Ammon's horn (tissue), 1 donor: ENCODE measurements at regions not wholly inside any gene's neighbourhood (a gene's known extent, or its start where the extent isn't known, plus 50 kb on each side); places are given as distances from the start of the nearest gene placed in this dataset.

ENCODE experiments used
- DNase-seq: peaks from one replicate; pipeline ENCODE4 v3.0.0-alpha.2; 2016; ENCODE audit warnings: low spot score

GRCh38 chr5:12003680-12004079, 99.4 kb upstream of the CTNND2 start:
- DNase-seq: no peak

GRCh38 chr5:11998397-11998796, 94.2 kb upstream of the CTNND2 start:
- DNase-seq: no peak

- DNase-seq: no peak
Measured at GRCh38 chr5:11997942-11998341, 93.7 kb upstream of the CTNND2 start.

GRCh38 chr5:11992518-11992917, 88.3 kb upstream of the CTNND2 start:
- DNase-seq: no peak

GRCh38 chr5:11985993-11986392, 81.7 kb upstream of the CTNND2 start:
- no peak for DNase-seq

- no peak for DNase-seq
Measured at GRCh38 chr5:11984196-11984595, 80.0 kb upstream of the CTNND2 start.

GRCh38 chr5:11981986-11982385, 77.7 kb upstream of the CTNND2 start:
- no peak for DNase-seq

GRCh38 chr5:11977904-11978303, 73.7 kb upstream of the CTNND2 start:
- DNase-seq: no peak

- no peak for DNase-seq
Measured at GRCh38 chr5:11973469-11973868, 69.2 kb upstream of the CTNND2 start.

- DNase-seq: no peak
Measured at GRCh38 chr5:11963227-11963626, 59.0 kb upstream of the CTNND2 start.

- DNase-seq: no peak
Measured at GRCh38 chr5:11962122-11962521, 57.9 kb upstream of the CTNND2 start.

GRCh38 chr5:11958321-11958720, 54.1 kb upstream of the CTNND2 start:
- DNase-seq: no peak

GRCh38 chr5:11955331-11955730, 51.1 kb upstream of the CTNND2 start:
- no peak for DNase-seq
